ENCODE measurements at regions not wholly inside any gene's neighbourhood (a gene's known extent, or its start where the extent isn't known, plus 50 kb on each side); places are given as distances from the start of the nearest gene placed in this dataset.
"Not testable (repeated sequence)": the region's sequence is repeated elsewhere in the genome, so short reads cannot be mapped to it uniquely, and the experiment has no call there.

DNA sequence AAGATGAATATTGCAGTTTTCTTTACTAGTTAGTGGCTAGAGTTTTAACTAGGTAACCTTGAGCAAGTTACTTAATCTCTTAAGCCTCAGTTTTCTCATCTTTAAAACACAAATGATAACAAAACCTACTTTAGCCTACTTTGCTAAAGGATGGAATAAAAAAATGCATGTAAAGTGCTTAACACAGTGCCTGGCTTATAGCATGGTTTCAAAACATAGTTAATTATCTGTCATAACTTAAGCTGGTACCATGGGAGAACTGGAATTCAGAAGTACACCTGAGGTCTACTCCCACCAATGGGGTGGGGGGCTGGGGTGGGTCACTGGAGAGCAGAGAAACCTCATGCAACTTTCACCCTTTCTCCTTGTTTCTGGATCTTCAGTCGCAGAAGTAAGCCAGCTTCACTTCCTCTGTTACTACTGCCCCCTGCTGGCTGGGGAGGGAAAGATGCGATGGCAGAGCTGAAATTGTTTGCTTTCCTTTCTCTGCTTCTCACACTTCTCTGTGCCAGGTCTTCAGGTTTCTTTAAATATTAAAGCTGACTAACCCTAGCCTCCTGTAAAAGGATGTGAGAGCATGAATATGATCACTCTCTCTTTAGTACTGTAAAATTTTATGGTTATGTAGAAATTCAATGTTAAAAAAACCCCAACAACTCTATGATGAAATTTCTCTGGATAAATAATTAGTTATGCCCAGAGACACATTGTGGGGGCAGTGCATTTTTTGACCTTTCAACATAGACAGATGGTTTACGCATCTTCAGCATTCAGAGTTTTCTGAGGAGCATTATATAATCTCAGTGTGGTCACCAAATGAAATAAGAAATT lies 324.2 kb downstream of the HLX start:
- DNase-seq (ENCODE audit: low spot score), result peak; percentile 35

DNA sequence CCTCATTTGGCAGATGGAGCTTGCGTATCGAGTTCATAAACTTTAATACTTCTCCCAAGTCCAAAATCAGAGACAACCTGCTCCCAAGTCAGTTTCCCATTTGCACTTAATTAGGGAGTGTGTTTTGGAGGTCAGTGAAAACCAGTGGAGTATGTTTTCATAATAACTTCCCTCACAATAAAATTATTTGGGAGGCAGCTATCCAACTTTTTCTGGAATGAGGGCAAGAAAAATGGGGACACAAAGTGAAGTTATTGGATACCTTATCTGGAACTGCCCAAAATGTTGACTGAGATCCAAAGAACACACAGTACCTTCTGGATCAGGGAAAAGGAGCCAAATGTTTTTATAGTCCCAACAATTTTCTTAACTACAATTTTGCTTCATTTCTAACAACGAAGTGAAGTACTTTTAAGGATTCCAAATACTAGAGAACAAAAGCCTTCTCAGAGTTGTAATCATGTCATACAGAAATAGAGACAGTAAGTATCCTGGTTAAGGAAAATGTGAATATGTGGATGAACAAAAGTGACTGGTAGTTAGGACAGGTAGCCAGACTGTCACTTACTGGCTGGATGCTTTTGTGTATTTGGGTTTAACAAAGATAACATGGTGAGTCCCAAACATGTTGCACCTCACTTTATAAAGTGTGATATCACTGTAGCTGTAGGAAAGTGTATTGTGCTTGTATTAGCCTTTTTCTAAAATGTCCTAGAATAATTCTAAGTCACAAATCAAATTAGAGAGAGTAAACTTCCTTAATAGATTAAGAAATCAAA lies 325.0 kb downstream of the HLX start:
- DNase-seq (ENCODE audit: low spot score), result no peak

- no peak for DNase-seq (ENCODE audit: low spot score)
Observed at GRCh38 chr1:221206076-221206475, 326.8 kb downstream of the HLX start.

DNA sequence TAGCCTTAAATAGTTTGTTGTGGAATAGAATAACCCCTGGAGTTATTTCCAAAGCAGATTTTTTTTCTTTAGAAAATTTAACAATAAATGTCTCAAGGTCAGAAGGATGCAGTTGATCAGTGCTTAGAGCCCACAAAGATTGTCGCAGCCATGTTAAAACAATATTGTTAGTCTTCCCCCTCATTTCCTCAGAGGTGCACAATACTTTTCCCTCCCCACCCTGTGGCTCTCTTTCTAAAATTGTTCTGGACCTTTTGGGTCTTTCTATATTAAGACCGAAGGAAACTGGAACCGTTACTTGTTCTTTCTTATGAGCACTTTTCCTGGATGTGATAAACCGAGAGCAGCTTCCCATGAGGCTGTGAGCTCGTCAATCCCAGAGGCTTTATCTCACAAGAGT lies 333.7 kb downstream of the HLX start:
- no peak for DNase-seq (ENCODE audit: low spot score)

GRCh38 chr1:221217029-221217428 lies 337.8 kb downstream of the HLX start:
- no peak for DNase-seq (ENCODE audit: low spot score)

DNA sequence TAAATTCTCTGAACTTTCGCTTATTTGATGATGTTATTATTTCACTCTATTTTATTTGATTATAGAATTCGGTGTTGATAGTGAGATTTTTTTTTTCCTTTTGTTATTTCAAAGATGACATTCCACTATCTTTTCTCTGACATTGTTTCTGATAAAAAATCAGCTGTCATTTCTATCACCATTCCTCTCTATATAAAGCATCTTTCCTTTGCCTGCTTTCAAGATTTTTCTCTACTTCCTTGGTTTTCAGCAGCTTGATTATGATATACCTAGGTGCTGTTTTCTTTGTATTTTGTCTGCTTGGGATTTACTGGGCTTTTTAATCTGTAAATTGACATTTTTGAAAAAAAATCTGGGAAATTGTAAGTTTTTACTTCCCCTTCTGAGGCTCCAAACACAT lies 344.0 kb downstream of the HLX start:
- DNase-seq (ENCODE audit: low spot score), result no peak

DNA sequence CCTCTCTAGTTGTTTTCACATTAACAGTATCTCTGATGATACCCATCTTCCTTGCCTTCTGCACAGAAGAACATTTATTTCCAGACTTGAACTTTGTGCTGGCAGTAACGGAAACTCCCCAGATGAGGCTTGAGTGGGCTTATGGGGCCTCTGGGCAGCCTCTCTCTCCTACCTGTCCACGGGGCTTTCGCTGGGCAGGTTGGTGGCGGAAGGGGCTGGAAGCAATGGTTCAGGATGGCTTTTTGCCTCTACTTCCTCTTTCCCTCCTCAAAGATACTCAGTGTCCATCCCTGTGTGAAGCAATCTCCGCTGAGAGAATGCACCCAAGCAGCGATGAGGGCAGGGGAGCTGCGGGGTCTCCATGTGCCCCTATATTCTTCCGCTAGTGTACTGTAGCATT lies 348.2 kb downstream of the HLX start:
- no peak for DNase-seq (ENCODE audit: low spot score)

- DNase-seq (ENCODE audit: low spot score), result no peak
Observed at GRCh38 chr1:221227872-221228337, 348.7 kb downstream of the HLX start.

DNA sequence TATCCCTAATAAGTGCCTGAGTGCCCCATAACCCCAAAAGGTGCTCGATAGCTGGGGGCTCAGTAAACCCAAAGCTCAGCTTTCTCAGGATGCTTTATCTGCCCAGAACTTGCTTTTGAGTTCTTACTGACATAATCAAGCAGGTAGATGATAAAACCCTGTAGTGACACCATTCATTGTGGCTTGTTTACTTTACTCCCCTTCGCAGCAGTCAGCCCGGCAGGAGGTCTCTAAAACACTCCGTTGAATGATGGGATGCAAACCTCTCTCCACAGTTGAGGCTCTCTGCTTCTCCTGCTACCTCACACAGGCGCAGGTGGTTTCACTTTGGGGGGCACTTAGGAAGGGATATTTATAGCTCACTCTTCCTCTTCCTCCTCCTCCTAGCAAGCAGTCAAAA lies 349.4 kb downstream of the HLX start:
- DNase-seq (ENCODE audit: low spot score), result no peak

DNA sequence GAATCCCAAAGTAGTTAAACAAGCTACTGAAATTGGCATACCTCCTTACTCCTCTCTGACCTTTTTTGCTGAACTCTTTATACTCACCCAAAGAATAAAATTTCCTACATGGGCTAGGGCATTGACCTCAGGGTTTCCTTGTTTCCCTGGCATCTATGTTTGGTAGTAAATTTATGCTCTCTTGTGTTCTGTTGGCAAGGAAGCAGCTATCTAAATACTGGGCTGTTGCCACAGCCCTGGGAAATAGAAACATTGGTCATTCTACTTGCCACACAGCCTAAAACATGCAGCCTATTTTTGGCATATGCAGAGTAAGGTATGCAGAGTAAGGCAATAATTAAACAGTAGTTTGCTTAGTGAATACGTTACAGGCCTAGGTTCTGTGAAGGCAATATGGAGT lies 351.4 kb downstream of the HLX start:
- no peak for DNase-seq (ENCODE audit: low spot score)

- DNase-seq (ENCODE audit: low spot score), result no peak
Observed at GRCh38 chr1:221234791-221235190, 355.5 kb downstream of the HLX start.

DNA sequence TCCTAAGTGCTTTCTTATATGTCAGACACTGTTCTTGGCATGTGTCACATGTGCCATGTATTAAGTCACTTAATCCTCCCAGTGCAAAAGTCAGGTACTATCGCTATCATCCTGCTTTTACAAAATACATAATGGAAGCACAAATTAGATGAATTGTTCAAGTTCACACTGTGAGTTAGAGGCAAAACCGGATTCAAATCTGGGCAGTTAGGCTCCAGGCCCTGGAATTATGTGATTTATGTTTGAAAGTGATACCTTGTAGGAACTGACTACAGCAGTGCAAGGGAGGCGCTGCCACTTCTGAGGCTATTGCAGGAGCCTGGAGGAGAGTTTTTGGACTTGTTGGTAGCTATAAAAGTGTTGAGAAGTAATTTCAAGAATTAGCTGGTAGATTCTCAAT lies 358.3 kb downstream of the HLX start:
- DNase-seq (ENCODE audit: low spot score), result no peak

- DNase-seq (ENCODE audit: low spot score), result no peak
Observed at GRCh38 chr1:221239181-221239580, 359.9 kb downstream of the HLX start.

DNA sequence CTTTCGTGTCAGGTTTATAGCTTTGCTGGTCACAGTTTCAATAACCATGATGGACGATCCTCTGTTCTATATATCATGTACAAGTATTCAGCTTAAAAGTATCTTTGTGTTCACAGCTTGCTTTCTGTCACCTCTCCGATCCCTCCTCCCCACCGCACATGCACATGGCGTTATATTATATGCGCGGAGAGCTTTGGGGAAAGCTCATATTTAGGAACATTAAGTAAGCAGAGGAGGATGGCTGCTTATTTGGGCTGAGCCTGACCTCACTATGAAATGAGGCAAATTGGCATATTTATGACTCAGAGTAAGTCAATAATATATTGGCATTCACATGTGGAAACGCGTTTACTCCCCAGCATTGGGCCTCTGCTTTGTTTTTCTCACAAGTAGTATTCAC lies 360.5 kb downstream of the HLX start:
- no peak for DNase-seq (ENCODE audit: low spot score)

- no peak for DNase-seq (ENCODE audit: low spot score)
Observed at GRCh38 chr1:221240690-221241089, 361.4 kb downstream of the HLX start.

DNA sequence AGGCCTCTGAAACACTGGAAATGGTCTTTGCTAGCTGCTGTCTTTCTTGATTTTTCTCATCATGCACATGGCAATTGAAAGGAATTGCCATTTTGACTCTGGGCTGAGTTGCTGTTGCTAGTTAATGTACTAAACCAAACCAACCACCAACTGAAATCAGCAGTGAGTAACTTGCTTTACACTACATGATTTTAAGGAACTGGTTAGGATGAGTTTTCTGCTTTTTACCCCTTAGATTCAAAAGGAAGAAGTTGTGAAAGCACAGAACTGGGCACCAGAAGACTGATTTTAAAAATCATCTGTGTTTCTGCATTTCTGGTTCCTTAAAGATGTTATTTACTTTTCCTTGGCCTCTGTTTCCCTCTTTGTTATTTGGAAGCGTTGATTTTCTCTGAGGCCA lies 361.9 kb downstream of the HLX start:
- no peak for DNase-seq (ENCODE audit: low spot score)

DNA sequence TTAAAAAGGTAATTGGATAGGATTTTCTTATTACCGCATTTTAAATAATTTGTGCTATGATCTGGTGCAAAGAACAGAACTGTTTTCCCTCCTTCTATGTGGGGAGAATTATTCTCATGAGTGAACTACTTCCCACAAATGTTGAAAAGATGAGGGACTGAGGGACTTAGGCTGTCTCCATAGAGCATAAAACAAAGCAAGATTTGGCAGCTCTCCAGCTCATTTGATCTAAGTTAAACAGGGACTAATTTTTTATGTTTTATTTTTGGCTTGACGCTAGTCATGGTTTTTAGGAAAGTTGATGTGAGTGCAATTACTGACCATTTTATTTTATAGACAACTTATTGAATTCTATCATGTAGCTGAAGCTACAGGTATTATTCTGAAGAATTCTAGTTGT lies 362.3 kb downstream of the HLX start:
- DNase-seq (ENCODE audit: low spot score), result no peak

GRCh38 chr1:221246067-221246466 lies 366.8 kb downstream of the HLX start:
- no peak for DNase-seq (ENCODE audit: low spot score)

DNA sequence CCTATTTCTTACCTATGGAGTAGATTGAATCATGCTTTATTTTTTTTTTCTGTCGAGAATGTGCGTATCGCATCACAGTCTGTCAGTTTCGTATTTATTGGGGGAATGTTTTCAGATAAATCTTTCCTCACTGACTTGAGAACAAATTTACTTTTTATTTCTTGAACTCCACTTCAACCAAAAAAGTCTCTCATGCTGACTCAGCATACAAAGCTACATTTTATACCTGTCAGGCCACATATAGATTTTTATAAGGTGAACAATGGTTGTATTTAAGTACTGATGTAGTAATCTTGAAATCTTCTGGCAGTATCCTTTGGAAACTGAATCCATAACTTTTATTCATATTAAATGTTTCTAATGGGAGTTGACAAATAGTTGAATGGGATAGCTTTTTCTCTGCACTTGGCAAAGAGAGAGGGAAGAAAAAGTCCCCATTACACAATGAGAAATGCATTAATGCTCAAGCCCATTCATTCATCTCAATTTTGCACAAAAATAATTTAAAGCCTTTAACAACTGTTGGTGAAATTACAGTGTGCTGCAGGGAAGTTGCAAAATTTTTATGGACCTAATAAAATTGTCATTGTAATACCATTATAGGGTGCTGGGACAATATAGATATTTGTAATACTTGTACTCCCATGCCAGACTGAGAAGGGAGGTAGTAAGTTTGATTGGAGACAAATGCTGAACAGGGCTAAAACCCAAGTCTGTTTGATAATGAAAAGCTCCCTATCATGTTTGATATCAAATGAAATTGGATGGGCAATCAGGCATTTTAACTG lies 367.6 kb downstream of the HLX start:
- DNase-seq (ENCODE audit: low spot score), result no peak

GRCh38 chr1:221251580-221251979 lies 372.3 kb downstream of the HLX start:
- DNase-seq (ENCODE audit: low spot score), result no peak

GRCh38 chr1:221254813-221255212 lies 375.6 kb downstream of the HLX start:
- no peak for DNase-seq (ENCODE audit: low spot score)

DNA sequence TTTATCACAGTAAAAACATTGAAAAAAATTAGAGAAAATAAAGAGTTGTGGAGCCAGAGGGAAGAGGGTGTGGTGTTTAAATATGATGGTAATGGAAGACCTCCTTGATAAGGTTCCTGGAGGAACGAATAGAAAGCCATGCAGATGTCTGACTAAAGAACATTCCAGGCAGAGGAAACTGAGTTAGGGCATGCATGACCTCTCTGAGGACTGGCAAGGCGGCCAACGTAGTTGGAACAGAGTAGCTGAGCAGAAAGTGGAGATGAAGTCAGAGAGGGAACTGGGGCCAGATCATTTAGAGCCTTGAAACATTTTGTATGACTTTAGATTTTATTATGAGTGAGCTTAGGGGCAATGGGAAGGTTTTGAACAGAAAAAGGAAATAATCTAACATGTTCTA lies 377.5 kb downstream of the HLX start:
- DNase-seq (ENCODE audit: low spot score), result no peak

DNA sequence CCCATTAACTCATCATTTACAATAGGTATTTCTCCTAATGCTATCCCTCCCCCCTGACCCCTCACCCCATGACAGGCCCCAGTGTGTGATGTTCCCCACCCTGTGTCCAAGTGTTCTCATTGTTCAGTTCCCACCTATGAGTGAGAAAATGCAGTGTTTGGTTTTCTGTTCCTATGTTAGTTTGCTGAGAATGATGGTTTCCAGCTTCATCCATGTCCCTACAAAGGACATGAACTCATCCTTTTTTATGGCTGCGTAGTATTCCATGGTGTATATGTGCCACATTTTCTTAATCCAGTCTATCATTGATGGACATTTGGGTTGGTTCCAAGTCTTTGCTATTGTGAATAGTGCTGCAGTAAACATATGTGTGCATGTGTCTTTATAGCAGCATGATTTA lies 378.3 kb downstream of the HLX start:
- not testable (repeated sequence) for DNase-seq (ENCODE audit: low spot score)
